ENCODE measurements at regions not wholly inside any gene's neighbourhood (a gene's known extent, or its start where the extent isn't known, plus 50 kb on each side); places are given as distances from the start of the nearest gene placed in this dataset.
A peak's percentile ranks its signal among the peaks of the same experiment; 100 is the strongest.
"Not testable (repeated sequence)": the region's sequence is repeated elsewhere in the genome, so short reads cannot be mapped to it uniquely, and the experiment has no call there.

DNA sequence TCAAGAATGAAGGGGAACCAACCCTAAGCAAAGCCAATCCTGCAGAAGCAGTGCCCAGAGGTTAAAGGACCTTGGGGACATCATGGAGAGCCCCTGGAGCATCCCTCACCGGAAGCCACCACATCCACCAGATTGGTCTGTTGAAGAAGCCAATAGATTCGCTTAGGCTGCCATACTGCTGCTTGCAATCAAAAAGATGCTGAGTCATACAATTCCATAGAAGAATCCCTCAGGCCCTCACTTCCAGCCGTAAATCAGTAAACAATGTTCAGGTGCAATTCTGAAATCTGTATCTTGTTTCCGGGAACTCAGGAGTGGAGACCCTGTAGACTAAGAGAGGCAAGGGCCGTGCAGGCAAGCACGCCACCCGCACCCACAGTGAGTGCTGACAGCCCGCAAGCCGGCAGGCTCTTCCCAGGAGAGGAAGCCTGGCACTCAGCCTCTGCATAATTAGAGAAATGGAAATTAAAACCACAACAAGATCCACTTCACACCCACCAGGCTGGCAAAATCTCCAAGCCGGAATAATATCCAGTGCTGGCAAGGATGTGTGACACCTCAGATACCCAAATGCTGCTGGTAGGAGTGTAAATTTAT lies 156.4 kb upstream of the FOXD4L5 start:
- CTCF ChIA-PET (ENCODE audit: low intra/inter-chr PET ratio, low total read pairs); in situ Hi-C loops (cut with HindIII; ENCODE audit: extremely low pct_ligation_motif_present, low pct_unique_long_range_greater_than_20kb); H3K27me3 ChIP-seq (ENCODE audit: control insufficient read depth in 1 of 2, insufficient read depth in 2 of 2, low read length in 2 of 2); FAIRE-seq; H3K4me3 ChIP-seq (replicated peaks in 1 of 3; ENCODE audit: insufficient read depth in 1 of 3, low read depth in 2 of 3, low read length in 3 of 3); POLR2A ChIA-PET; DNase-seq (ENCODE audit: low spot score); H3K79me2 ChIP-seq (ENCODE audit: insufficient read depth, low read length); H3K4me1 ChIP-seq (ENCODE audit: insufficient read depth, low read length); BruUV-seq (replicated peaks); H4K20me1 ChIP-seq (ENCODE audit: insufficient read depth, low read length); H3K4me2 ChIP-seq (ENCODE audit: low read depth, low read length); H3K9me3 ChIP-seq (ENCODE audit: low read length); ATAC-seq; H3K9ac ChIP-seq (ENCODE audit: insufficient read depth, low read depth, low read length); H3K27ac ChIP-seq (ENCODE audit: extremely low read length, insufficient read depth, low read length); intact Hi-C loops (cut with micrococcal nuclease; ENCODE audit: unreplicated experiment); H2AFZ ChIP-seq (ENCODE audit: low read length); H3K36me3 ChIP-seq (replicated peaks in 1 of 2; ENCODE audit: control insufficient read depth in 1 of 2, insufficient read depth in 2 of 2, low read length in 2 of 2): not testable (repeated sequence)
- peak; percentile 62 for TF ChIP-seq MAFF (IDR thresholded peaks at IDR 0.05; ENCODE audit: low read depth, low read length)
- TF ChIP-seq NFE2L2 (IDR thresholded peaks at IDR 0.05; ENCODE audit: low read length): peak; percentile 53
- peak; percentile 72 to 80 for TF ChIP-seq MAFK (conservative IDR thresholded peaks at IDR 0.05 in 1 of 2, IDR thresholded peaks at IDR 0.05 in 1 of 2; ENCODE audit: low read length in 2 of 2)
- 26% methylated on average over 3 of the region's 10 CpGs for WGBS (ENCODE audit: low lambda C conversion rate)

DNA sequence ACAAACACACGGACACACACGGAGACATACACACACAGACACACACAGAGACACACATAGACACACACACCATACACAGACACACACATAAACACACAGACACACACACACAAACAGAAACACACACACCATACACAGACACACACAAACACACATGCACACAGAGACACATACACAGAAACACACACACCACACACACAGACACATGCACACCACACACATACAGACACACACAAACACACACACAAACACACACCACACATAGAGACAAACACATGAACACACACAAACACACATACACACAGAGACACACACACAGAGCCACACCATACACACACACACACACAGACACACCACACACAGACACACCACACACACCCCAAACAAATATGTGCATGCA lies 152.7 kb upstream of the FOXD4L5 start:
- in situ Hi-C loops (cut with HindIII; ENCODE audit: extremely low pct_ligation_motif_present, low pct_unique_long_range_greater_than_20kb): no loop called here
- POLR2A ChIA-PET: no interaction called here
- no peak overlapping the region for H3K27ac ChIP-seq (ENCODE audit: extremely low read length, insufficient read depth, low read length)
- no peaks in the 10 kb centered on the region for H4K20me1 ChIP-seq (ENCODE audit: insufficient read depth, low read length)
- no peaks in the 10 kb centered on the region for H3K4me1 ChIP-seq (ENCODE audit: insufficient read depth, low read length)
- H3K4me3 ChIP-seq (replicated peaks in 1 of 3; ENCODE audit: insufficient read depth in 1 of 3, low read depth in 2 of 3, low read length in 3 of 3): no peak overlapping the region
- H3K4me2 ChIP-seq (ENCODE audit: low read depth, low read length): no peak overlapping the region
- no peak for DNase-seq (ENCODE audit: low spot score)
- WGBS (ENCODE audit: low lambda C conversion rate): 9% methylated on average over 2 of the region's 2 CpGs
- no peaks in the 10 kb centered on the region for H3K9me3 ChIP-seq (ENCODE audit: low read length)
- no peaks in the 10 kb centered on the region for H3K27me3 ChIP-seq (ENCODE audit: control insufficient read depth in 1 of 2, insufficient read depth in 2 of 2, low read length in 2 of 2)
- H2AFZ ChIP-seq (ENCODE audit: low read length): no peak overlapping the region
- no TSS peak for BruUV-seq (replicated peaks)
- ATAC-seq: no peak
- FAIRE-seq: no peak
- CTCF ChIA-PET (ENCODE audit: low intra/inter-chr PET ratio, low total read pairs): no interaction called here
- intact Hi-C loops (cut with micrococcal nuclease; ENCODE audit: unreplicated experiment): no loop called here
- H3K79me2 ChIP-seq (ENCODE audit: insufficient read depth, low read length): no peaks in the 10 kb centered on the region
- H3K36me3 ChIP-seq (replicated peaks in 1 of 2; ENCODE audit: control insufficient read depth in 1 of 2, insufficient read depth in 2 of 2, low read length in 2 of 2): no peaks in the 10 kb centered on the region
- H3K9ac ChIP-seq (ENCODE audit: insufficient read depth, low read depth, low read length): no peak overlapping the region
- TF ChIP-seq, protein P1, sequence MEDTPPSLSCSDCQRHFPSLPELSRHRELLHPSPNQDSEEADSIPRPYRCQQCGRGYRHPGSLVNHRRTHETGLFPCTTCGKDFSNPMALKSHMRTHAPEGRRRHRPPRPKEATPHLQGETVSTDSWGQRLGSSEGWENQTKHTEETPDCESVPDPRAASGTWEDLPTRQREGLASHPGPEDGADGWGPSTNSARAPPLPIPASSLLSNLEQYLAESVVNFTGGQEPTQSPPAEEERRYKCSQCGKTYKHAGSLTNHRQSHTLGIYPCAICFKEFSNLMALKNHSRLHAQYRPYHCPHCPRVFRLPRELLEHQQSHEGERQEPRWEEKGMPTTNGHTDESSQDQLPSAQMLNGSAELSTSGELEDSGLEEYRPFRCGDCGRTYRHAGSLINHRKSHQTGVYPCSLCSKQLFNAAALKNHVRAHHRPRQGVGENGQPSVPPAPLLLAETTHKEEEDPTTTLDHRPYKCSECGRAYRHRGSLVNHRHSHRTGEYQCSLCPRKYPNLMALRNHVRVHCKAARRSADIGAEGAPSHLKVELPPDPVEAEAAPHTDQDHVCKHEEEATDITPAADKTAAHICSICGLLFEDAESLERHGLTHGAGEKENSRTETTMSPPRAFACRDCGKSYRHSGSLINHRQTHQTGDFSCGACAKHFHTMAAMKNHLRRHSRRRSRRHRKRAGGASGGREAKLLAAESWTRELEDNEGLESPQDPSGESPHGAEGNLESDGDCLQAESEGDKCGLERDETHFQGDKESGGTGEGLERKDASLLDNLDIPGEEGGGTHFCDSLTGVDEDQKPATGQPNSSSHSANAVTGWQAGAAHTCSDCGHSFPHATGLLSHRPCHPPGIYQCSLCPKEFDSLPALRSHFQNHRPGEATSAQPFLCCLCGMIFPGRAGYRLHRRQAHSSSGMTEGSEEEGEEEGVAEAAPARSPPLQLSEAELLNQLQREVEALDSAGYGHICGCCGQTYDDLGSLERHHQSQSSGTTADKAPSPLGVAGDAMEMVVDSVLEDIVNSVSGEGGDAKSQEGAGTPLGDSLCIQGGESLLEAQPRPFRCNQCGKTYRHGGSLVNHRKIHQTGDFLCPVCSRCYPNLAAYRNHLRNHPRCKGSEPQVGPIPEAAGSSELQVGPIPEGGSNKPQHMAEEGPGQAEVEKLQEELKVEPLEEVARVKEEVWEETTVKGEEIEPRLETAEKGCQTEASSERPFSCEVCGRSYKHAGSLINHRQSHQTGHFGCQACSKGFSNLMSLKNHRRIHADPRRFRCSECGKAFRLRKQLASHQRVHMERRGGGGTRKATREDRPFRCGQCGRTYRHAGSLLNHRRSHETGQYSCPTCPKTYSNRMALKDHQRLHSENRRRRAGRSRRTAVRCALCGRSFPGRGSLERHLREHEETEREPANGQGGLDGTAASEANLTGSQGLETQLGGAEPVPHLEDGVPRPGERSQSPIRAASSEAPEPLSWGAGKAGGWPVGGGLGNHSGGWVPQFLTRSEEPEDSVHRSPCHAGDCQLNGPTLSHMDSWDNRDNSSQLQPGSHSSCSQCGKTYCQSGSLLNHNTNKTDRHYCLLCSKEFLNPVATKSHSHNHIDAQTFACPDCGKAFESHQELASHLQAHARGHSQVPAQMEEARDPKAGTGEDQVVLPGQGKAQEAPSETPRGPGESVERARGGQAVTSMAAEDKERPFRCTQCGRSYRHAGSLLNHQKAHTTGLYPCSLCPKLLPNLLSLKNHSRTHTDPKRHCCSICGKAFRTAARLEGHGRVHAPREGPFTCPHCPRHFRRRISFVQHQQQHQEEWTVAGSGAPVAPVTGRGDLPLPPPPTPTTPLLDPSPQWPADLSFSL (CRISPR knock-in tag; IDR thresholded peaks at IDR 0.05): peak; percentile 53; the same call in 1 of the 2 replicates
- TF ChIP-seq ZNF225 (CRISPR knock-in tag; IDR thresholded peaks at IDR 0.05) (no peak), MBNL3 (CRISPR knock-in tag; conservative IDR thresholded peaks at IDR 0.05) (no peak), ZNF792 (CRISPR knock-in tag; IDR thresholded peaks at IDR 0.05) (no peak), ZNF121 (CRISPR knock-in tag; IDR thresholded peaks at IDR 0.05) (no peak), JUND (CRISPR knock-in tag; IDR thresholded peaks at IDR 0.05) (no peak), SRF (IDR thresholded peaks at IDR 0.05; ENCODE audit: low read depth, low read length) (no peak), NCOA5 (CRISPR knock-in tag; IDR thresholded peaks at IDR 0.05) (no peak), ZNF124 (CRISPR knock-in tag; IDR thresholded peaks at IDR 0.05) (no peak)
- TF ChIP-seq, protein P2, sequence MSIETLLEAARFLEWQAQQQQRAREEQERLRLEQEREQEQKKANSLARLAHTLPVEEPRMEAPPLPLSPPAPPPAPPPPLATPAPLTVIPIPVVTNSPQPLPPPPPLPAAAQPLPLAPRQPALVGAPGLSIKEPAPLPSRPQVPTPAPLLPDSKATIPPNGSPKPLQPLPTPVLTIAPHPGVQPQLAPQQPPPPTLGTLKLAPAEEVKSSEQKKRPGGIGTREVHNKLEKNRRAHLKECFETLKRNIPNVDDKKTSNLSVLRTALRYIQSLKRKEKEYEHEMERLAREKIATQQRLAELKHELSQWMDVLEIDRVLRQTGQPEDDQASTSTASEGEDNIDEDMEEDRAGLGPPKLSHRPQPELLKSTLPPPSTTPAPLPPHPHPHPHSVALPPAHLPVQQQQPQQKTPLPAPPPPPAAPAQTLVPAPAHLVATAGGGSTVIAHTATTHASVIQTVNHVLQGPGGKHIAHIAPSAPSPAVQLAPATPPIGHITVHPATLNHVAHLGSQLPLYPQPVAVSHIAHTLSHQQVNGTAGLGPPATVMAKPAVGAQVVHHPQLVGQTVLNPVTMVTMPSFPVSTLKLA (IDR thresholded peaks at IDR 0.05): peak; percentile 48

All from HepG2 (cell line).